ENCODE measurements at regions not wholly inside any gene's neighbourhood (a gene's known extent, or its start where the extent isn't known, plus 50 kb on each side); places are given as distances from the start of the nearest gene placed in this dataset.
A peak's percentile ranks its signal among the peaks of the same experiment; 100 is the strongest.

- DNase-seq = no peak
These were observed 136.3 kb downstream of the SNX19 start for GRCh38 chr11:130779943-130780342.

GRCh38 chr11:130780437-130780836, 135.8 kb downstream of the SNX19 start:
- DNase-seq = no peak

- peak; percentile 34 for DNase-seq
These were observed 134.3 kb downstream of the SNX19 start for GRCh38 chr11:130781931-130782330.

GRCh38 chr11:130782361-130783222, 133.7 kb downstream of the SNX19 start:
- peak; percentile 52 for DNase-seq

GRCh38 chr11:130783323-130783722, 133.0 kb downstream of the SNX19 start:
- DNase-seq = no peak

- DNase-seq = peak; percentile 26
These were observed 130.7 kb downstream of the SNX19 start for GRCh38 chr11:130785380-130786116.

- no peak for DNase-seq
These were observed 129.7 kb downstream of the SNX19 start for GRCh38 chr11:130786586-130786985.

GRCh38 chr11:130787092-130787616, 129.1 kb downstream of the SNX19 start:
- peak; percentile 57 for DNase-seq

GRCh38 chr11:130787973-130788570, 128.2 kb downstream of the SNX19 start:
- DNase-seq = no peak

GRCh38 chr11:130789056-130789640, 127.1 kb downstream of the SNX19 start:
- DNase-seq = no peak

- no peak for DNase-seq
These were observed 125.6 kb downstream of the SNX19 start for GRCh38 chr11:130790689-130791088.

GRCh38 chr11:130792772-130793171, 123.5 kb downstream of the SNX19 start:
- no peak for DNase-seq

GRCh38 chr11:130796828-130797227, 119.5 kb downstream of the SNX19 start:
- DNase-seq = no peak

GRCh38 chr11:130798280-130798679, 118.0 kb downstream of the SNX19 start:
- peak; percentile 26 for DNase-seq

GRCh38 chr11:130798801-130799200, 117.5 kb downstream of the SNX19 start:
- no peak for DNase-seq

GRCh38 chr11:130801333-130802122, 114.8 kb downstream of the SNX19 start:
- no peak for DNase-seq

- DNase-seq = no peak
These were observed 113.7 kb downstream of the SNX19 start for GRCh38 chr11:130802567-130802966.

- no peak for DNase-seq
These were observed 111.8 kb downstream of the SNX19 start for GRCh38 chr11:130804306-130805076.

- DNase-seq = no peak
These were observed 109.5 kb downstream of the SNX19 start for GRCh38 chr11:130806746-130807145.

GRCh38 chr11:130808541-130808940, 107.7 kb downstream of the SNX19 start:
- DNase-seq = no peak

- DNase-seq = no peak
These were observed 103.1 kb downstream of the SNX19 start for GRCh38 chr11:130813196-130813595.
